Nucleus accumbens (tissue), 56 donors: ENCODE measurements at regions not wholly inside any gene's neighbourhood (a gene's known extent, or its start where the extent isn't known, plus 50 kb on each side); places are given as distances from the start of the nearest gene placed in this dataset.

Experiments
- DNase-seq, 56 donors: peaks; one replicate each; lab custom pipeline; 2025; lab: John Stamatoyannopoulos, UW

DNA sequence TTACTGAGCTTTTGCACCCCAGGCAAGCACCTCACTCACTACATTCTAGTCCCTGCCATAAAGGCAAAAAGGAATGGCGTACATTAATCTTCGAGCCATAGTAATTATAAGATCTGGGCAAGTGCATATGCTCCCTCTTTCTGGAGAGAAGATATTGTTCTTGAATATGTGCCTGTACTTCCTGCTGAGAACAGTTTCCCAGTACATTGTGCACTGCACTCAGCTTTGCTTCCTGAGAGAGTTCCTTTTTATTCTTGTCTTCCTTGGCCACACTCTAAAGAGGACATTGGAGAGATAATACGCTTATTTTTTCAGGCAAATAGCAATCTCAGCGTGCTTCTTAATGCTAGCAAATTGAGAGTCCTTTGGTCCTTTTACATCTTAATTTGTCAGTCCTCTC, 909.0 kb upstream of the PCDH10 start:
- no peak for DNase-seq

DNA sequence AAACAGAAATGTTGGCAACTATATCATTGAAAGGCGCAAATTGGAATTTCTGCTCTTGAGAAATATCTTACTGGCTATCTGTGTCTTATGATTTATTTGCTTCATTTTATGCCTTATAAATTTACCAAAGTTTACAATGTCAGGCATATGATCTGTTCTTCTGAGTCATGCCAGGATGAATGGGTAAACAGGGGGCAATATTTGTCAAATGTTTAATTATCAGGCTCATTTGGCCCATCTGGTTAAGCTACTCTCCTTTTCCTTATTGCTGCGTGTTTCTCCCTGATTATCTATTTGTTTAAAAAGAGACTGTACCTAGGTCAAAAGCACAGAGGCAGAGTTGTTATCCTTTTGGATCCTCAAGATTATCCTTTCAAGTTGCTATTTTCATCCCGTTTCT, 903.8 kb upstream of the PCDH10 start:
- no peak for DNase-seq

DNA sequence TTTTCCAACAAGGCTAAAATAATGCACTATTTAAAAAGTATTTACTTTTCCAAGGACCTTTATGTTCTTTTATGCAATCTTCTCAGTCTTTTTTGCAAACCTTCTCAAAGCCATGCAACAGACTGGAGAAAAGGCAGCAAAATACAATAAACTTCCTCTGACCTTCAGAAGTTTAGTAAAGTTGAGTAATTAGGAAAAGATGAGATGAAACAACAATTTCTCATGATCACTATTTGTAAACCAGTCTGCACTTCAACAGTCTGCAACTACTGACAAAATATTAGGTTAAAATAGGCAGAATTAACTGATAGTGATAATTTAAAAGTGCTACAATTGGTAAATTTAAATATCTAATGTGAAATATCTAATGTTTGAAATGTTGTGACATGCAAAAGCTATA, 884.9 kb upstream of the PCDH10 start:
- DNase-seq = no peak

DNA sequence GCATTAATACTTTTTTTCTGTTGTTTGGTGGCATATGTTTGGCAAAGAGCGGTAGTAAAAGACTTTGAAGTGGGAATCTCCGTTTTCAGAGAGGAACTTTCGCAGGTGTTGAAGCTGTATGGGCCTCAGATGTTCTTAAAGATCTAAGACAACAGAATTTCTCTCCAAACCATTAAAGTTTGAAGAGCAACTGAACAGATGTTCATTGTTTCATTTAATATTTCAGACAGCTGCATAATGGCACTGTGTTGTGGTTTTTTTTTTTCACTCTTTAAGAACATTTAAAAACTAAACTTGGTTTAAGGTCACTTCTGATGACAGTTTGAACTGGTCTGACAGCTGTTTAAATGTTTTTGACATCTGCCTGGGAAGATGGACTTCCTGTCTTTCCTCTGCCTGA, 882.7 kb upstream of the PCDH10 start:
- no peak for DNase-seq

DNA sequence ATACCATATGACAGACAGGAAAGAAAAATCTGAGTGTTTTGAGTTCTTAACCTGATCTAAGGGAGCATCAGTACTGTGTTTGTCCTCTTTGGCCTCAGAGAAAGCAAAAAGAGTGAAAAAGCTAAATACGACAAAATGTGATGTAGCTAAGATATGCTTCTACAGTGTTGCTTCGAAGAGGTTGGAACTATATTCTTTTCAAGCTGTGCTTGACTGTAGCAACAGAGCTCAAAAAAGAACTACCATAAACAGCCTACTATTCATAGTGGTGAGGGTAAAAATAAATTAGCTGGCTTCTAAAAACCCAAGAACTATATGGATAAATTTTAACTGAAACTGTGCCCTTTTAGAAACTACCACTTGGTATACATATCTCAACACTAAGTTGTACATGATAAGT, 881.8 kb upstream of the PCDH10 start:
- no peak for DNase-seq

DNA sequence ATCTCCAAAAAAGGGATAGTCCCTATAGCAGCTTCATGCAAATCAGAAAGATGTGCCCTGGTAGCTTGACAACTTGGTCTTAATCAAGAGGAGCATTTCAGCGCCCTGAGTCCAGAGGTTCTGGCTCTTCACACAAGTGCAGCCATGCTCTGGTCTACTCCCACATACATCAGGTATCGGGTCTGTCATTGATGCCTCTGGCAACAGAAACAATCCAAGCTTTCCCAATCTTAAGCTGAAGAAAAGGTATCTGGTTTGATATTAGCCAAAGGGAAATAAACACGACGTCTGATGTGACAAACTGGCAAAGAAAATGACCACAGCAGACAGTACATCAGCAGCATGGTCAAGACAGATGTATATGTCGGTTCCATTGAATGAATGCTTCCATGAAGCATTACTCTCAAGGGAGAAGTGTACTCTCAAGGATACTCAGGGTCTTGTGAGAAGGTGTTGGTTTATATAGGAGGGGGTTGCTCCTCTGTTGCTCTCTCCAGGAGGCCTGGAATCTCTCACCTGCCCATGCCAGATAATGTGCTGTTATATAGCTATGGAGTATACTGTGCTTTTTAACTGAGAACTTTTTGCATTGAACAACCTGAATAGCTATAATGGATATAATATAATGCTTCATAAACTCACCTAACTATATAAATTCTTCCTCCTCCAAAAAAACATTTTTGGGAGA, 879.6 kb upstream of the PCDH10 start:
- no peak for DNase-seq

DNA sequence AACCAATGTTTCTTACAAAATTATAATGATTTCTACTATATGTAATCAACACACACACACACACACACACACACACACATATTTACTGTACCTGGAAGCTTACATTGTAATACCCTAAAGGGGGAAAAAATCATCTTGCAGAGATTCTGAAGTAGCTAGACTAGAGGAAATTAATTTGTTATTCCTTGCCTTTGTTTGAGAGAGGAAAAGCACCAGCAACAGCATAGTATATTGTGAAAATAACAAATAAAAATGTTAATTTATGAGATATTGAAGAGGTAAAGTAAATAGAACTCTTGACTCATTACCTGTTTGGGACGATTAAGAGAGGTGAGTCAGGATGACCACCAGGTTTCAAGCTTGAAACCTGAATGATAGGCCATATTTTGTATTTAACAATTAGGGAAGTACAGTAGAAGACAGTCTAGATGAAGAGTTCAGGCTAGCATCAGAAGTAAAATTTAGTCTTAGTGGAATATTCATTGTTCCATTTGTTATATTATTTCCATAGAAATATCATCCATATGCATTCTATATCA, 873.4 kb upstream of the PCDH10 start:
- no peak for DNase-seq

DNA sequence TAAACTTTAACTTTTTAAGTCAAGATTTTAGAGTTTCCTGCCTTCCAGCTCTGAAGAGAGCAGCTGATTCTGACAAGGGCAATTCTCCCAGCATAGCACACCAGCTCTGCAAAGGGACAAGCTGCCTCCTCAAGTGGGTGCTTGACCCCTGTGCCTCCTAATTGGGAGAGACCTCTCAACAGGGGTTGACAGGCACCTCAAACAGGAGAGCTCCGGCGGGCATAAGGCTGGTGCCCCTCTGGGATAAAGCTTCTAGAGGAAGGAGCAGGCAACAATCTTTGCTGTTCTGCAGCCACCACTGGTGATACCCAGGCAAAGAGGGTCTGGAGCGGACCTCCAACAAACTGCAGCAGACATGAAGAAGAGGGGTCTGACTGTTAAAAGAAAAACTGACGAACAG, 872.9 kb upstream of the PCDH10 start:
- no peak for DNase-seq

DNA sequence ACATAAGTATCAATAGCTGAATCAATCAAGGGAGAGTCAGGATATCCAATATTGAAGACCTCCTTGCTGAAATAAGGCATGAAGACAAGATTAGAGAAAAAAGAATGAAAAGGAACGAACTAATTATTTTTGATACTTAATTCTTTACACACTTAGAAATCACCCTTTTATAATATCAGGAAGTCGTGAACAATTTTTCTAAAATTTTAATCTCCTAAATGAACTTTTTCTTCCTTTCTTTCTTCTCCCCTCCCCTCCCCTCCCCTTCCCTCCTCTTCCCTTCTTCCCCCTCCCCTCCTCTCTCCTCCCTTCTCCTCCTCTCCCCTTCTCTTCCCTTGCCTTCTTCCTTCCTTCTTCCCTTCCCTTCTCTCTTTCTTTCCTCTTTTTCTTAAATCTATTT, 872.1 kb upstream of the PCDH10 start:
- no peak for DNase-seq

DNA sequence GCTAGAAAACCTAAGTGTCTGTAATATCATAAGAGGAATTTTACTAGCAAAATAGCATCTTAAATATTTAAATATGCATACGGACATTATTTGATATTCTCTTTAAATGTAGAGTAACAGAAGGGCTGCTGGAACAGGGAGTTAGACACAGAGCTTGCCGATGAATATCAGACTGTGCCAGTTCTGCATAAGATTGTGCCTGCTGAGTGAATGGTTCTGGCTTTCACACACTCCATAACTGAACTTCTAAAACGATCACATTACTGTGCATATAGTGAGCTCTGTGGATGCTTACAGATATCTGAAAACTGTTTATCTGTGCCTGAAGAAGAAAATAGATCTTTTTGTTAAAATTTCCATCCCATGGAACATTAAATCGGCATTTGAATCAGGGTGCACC, 867.4 kb upstream of the PCDH10 start:
- no peak for DNase-seq

DNA sequence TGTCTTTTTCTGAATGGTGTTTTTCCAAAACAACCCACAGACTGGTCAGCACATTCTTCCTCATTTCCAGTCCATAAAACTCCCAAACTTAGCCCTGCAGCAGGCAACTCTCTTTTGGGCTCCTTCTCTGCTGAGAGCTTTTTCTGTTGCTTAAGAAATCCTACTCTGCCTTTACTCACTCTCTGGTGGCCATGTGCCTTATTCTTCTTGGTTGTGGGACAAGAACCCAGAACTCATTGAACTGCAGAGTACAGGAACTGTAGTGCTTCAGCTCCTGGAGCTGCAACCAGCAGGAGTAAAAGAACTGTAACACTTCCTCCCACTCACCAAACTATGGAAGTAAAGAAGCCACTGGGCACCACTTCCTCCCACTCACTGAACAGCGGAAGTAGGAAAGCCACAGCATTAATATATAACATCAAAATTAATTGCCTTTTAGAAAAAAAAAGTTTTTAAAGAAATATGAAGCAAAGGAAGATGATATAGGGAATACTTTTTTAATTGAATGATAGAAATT, 864.1 kb upstream of the PCDH10 start:
- no peak for DNase-seq

DNA sequence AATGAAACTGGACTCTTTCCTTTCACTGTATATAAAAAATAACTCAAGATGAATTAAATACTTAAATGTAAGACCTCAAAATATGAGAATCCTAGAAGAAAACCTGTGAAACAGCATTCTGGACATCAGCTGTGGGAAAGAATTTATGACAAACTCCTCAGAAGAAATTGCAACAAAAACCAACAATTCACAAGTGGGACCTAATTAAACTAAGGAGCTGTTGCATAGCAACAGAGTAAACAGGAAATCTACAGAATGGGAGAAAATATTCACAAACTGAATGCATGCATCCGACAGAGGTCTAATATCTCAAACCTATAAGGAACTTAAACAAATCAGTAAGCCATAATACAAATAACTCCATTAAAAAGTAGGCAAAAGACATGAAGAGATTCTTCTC, 851.7 kb upstream of the PCDH10 start:
- no peak for DNase-seq

DNA sequence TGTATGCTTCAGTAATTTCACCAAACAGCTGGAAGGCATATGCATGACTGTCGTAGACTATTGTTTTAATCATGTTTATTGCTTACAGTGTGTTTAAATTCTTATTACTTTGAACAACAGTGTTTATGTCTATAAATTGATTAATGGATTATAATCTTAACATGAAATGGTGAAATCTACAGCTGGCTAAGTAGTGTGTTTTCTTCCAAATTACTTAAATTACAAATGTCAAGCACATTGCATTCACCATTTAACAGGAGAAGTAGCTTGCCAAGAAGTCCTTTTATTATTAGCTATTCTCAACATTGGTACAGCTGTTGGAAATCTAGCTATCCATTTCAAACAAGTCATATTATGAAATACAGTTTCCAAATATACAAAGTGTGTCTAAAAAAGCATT, 849.3 kb upstream of the PCDH10 start:
- DNase-seq = no peak

DNA sequence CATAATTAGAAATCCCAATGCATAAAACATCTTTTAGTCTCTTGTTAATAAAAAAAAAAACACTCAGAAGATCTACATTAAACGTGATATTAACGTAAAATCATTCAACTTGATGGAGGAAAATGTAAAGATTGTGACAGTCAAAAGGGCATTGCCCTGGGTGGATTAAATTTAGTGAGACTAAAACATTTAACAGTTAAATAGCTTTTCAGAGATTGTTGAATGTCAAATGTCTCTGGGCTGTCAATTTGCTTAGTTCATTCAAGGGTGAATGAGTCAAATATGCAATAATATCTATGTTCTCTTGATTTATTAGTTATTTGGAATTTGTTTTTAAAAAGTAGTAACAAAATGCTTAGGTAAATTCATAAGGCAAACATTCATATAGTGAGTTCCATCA, 836.6 kb upstream of the PCDH10 start:
- no peak for DNase-seq

DNA sequence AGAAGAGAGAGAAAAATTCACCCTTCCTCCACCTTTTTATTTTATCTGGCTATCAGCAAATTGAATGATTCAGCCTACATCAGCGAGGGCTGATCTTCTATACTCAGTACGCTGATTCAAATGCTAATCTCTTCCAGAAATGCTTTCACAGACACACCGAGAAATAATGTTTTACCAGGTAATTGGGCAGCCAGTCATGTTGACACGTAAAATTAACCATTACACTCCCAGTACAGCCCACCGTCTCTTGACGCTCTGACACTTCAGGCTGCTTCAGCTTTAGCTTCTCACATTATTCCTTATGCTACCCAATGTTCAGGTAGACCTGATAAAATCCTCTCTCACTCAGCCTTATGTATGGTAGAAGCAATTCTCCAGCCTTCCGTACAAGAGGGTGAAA, 835.2 kb upstream of the PCDH10 start:
- no peak for DNase-seq

DNA sequence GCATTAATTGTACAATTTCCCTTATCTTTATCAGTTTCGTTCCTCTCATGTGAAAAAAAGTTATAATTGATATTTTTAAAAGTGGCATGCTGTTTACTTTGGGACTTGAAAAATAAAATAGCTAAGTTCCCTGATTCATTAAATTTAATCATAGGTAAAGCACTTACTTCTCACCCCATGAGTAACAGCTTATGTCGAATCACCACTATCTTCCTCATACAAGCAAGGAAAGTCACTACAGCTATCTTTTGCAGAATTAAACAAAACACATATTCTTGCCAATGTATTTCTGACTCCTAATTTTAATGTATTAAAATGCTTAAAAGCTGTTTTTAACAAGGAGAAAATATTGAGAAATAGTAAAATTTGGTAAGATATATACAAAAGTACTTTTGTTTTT, 832.4 kb upstream of the PCDH10 start:
- no peak for DNase-seq

DNA sequence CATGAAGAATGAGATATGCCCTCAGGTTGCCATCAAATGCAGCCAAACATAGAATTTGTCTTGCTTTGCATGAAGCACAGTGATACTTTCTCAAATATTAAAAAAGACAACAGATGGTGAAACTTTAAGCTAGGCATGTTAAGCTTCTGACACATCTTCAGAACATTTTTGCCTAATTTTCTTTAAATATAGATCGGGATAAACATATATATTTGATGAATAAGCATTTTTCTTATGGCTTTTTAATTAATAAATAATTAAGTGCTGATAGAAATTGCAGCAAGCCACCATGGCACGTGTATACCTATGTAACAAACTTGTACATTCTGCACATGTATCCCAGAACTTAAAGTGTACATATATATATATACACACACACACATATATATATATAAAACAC, 831.2 kb upstream of the PCDH10 start:
- no peak for DNase-seq

DNA sequence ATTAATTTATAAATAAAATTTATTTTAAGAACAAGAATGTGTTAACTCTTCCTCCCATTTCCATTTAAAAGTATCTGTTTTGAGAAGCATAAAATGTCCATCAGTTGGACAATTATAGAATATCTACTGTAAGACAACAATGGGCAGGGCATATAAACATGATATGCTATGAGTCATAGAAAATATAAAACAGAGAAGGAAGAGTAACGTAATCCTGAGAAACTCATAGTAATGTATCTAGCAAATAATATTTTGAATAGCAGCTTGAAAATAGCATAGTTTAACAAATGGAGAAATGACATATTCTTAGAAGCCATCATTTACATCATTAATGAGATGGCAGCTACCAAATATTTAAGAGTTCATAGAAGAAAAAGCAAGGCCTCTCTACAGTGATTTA, 820.3 kb upstream of the PCDH10 start:
- no peak for DNase-seq

DNA sequence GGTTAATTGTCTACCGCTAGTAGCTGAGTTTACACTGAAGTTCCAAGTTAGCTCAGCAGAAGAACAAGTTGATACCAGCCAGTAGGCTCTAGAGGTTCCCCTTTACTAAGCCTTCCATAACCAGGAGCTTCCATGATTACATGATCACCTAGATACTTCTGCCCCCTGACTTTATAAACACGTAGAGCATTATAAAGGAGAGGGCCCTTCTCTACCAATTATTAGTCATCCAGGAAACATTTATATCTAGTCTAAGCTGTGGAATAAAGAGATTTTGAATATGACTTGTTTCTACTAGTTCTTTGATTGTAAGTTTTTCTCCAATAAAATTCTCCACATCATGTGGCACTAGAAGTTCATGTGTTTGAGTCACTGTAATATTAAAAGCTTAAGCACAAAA, 818.1 kb upstream of the PCDH10 start:
- DNase-seq = no peak

DNA sequence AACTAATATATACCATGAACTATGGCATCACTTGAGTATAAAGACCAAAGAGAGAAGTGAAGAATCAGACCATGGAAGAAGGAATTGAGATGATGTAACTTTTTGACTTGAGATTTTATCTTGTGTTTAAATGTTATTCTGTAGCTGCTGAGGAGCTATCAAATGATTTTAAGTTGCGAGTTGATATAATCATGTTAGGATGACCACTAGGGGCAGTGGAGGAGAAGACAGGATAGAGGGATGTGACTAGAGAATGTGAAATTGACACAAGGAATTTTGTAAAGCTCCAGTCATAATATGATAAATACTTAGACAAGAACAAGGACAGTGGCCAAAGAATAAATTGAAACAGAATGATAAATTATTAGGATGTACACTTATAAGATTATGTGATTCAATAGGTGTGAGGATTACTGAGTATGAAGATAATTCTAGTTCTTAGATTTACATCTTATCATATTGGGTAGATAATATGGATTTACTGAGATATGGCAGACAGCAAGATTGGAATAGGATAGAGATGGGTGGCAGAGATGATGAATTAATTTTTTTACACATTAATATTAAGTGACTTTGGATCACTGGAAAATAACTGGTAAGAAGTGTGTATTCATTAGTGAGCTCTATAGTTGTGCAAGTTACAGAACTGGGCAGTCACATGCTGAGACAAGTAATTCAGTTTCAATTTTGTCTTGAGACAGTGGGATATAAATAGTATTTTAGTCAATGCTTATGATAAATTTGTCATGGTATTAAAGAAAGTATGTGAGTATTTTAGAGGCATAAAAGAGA, 816.0 kb upstream of the PCDH10 start:
- DNase-seq = no peak

DNA sequence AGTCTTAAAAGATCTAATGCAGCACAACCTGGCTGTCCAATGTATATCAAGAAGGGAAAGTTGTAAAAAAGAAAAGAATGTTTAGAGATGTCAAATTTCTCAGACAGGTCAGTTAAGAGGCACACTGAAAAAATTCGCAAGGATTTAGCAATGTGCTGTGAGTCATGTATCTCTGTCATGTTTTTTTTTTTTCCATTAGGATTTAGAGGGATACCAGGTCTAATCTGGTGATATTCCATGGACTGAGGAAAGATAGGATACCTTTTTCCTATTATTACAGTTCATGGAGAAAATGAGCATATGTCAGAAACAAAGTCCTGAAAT, 815.4 kb upstream of the PCDH10 start:
- no peak for DNase-seq

DNA sequence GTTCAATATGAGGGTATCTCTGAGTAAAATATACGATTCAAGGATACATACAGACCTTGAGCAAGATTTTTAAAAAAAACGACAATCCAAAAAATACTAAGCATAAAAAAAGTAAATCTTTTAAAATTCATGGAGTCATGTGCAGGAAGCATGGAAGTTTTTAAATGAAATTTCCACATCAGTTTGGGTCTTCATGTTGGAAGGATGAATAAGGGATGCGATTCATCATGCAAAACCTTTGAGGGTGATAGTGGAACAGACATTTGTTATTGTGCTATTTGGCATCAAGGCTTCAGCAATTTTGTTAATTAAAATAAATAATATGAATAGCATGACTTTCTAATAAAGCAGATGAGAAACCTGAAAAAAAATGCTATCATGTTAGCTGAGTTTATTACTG, 815.0 kb upstream of the PCDH10 start:
- DNase-seq = no peak
